ENCODE measurements at regions not wholly inside any gene's neighbourhood (a gene's known extent, or its start where the extent isn't known, plus 50 kb on each side); places are given as distances from the start of the nearest gene placed in this dataset.

- no peak overlapping the region for H3K4me3 ChIP-seq (ENCODE audit: low read depth, low read length)
- ChIA-PET POLR2A (no interaction called here), CTCF (no interaction called here)
- H3K36me3 ChIP-seq (ENCODE audit: control insufficient read depth in 2 of 2, insufficient read depth in 1 of 2, low read length in 2 of 2), result no peaks in the 10 kb centered on the region
- TF ChIP-seq ZNF280D (tag by site-specific recombination; IDR thresholded peaks at IDR 0.05) (no peak), ZNF449 (tag by site-specific recombination; IDR thresholded peaks at IDR 0.05) (no peak), ZNF138 (tag by site-specific recombination; IDR thresholded peaks at IDR 0.05; ENCODE audit: borderline replicate concordance) (no peak), ZNF571 (tag by site-specific recombination; IDR thresholded peaks at IDR 0.05) (no peak), ZFP69B (tag by site-specific recombination; IDR thresholded peaks at IDR 0.05) (no peak), FEZF1 (tag by site-specific recombination; IDR thresholded peaks at IDR 0.05) (no peak), ZNF132 (tag by site-specific recombination; IDR thresholded peaks at IDR 0.05; ENCODE audit: borderline replicate concordance) (no peak), ZNF768 (tag by site-specific recombination; IDR thresholded peaks at IDR 0.05) (no peak), ZNF2 (tag by site-specific recombination; IDR thresholded peaks at IDR 0.05) (no peak)
- H3K27ac ChIP-seq (ENCODE audit: extremely low read depth, low read depth, low read length), result no peak overlapping the region
- no peaks in the 10 kb centered on the region for H3K9me3 ChIP-seq (ENCODE audit: control insufficient read depth, insufficient read depth, low read depth, low read length)
- no peaks in the 10 kb centered on the region for H3K4me1 ChIP-seq (ENCODE audit: control insufficient read depth, insufficient read depth, low read length)
Observed at GRCh38 chr14:48709277-48709785, 876.8 kb downstream of the RPS29 start.

GRCh38 chr14:48704639-48705038, 881.5 kb downstream of the RPS29 start:
- TF ChIP-seq ZIC2 (tag by site-specific recombination; IDR thresholded peaks at IDR 0.05) (no peak), ZSCAN30 (tag by site-specific recombination; IDR thresholded peaks at IDR 0.05) (no peak), PATZ1 (tag by site-specific recombination; IDR thresholded peaks at IDR 0.05) (no peak), ZNF701 (tag by site-specific recombination; IDR thresholded peaks at IDR 0.05) (no peak), ZNF704 (tag by site-specific recombination; IDR thresholded peaks at IDR 0.05) (no peak), ZNF518A (tag by site-specific recombination; conservative IDR thresholded peaks at IDR 0.05; ENCODE audit: low read depth) (no peak), ZNF155 (tag by site-specific recombination; IDR thresholded peaks at IDR 0.05) (no peak), ZXDB (tag by site-specific recombination; IDR thresholded peaks at IDR 0.05) (no peak)
- POLR2A ChIA-PET, result no interaction called here
- CTCF ChIA-PET, result interaction anchor here (0.6 kb wide), 1 partner anchor 1363 kb away, joined by 5 read pairs; no protein-coding TSS in a partner anchor
- Histone ChIP-seq H3K4me1 (ENCODE audit: control insufficient read depth, insufficient read depth, low read length) (no peaks in the 10 kb centered on the region), H3K36me3 (ENCODE audit: control insufficient read depth in 2 of 2, insufficient read depth in 1 of 2, low read length in 2 of 2) (no peaks in the 10 kb centered on the region), H3K4me3 (ENCODE audit: low read depth, low read length) (no peak overlapping the region), H3K27ac (ENCODE audit: extremely low read depth, low read depth, low read length) (no peak overlapping the region), H3K9me3 (ENCODE audit: control insufficient read depth, insufficient read depth, low read depth, low read length) (no peaks in the 10 kb centered on the region)
